ENCODE measurements at regions not wholly inside any gene's neighbourhood (a gene's known extent, or its start where the extent isn't known, plus 50 kb on each side); places are given as distances from the start of the nearest gene placed in this dataset.

GRCh38 chr10:131660427-131660826 is 240.4 kb upstream of the PPP2R2D start:
- TF ChIP-seq POLR2A (IDR thresholded peaks at IDR 0.05) (no peak), CTCF (IDR thresholded peaks at IDR 0.05) (no peak), EP300 (IDR thresholded peaks at IDR 0.05) (no peak)
